ENCODE measurements at regions not wholly inside any gene's neighbourhood (a gene's known extent, or its start where the extent isn't known, plus 50 kb on each side); places are given as distances from the start of the nearest gene placed in this dataset.

DNA sequence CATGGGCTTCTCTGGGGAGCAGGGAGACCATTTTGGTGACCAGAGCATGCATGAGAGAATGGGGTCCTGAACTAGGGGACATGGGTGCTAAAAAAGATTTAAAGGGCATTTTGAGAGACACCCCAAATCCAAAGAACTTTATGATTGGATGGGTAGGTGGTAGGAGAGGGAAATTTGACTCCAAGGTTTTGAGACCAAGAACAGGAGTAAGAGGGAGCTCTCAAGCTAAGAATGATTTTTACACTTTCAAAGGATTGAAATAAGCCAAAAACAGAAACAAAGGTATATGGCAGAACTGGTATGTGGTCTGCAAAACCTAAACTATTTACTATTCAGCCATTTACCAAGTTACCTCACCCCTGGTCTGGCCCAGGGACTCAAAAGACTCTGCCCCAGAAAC, 318.2 kb upstream of the CLINT1 start:
- TF ChIP-seq, protein P1, sequence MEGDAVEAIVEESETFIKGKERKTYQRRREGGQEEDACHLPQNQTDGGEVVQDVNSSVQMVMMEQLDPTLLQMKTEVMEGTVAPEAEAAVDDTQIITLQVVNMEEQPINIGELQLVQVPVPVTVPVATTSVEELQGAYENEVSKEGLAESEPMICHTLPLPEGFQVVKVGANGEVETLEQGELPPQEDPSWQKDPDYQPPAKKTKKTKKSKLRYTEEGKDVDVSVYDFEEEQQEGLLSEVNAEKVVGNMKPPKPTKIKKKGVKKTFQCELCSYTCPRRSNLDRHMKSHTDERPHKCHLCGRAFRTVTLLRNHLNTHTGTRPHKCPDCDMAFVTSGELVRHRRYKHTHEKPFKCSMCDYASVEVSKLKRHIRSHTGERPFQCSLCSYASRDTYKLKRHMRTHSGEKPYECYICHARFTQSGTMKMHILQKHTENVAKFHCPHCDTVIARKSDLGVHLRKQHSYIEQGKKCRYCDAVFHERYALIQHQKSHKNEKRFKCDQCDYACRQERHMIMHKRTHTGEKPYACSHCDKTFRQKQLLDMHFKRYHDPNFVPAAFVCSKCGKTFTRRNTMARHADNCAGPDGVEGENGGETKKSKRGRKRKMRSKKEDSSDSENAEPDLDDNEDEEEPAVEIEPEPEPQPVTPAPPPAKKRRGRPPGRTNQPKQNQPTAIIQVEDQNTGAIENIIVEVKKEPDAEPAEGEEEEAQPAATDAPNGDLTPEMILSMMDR (conservative IDR thresholded peaks at IDR 0.05 in 1 of 2, IDR thresholded peaks at IDR 0.05 in 1 of 2; ENCODE audit: extremely low read depth in 1 of 2, insufficient read depth in 1 of 2, low read depth in 1 of 2, low read length in 2 of 2), result no peak
- TF ChIP-seq EZH2 (IDR thresholded peaks at IDR 0.05; ENCODE audit: borderline replicate concordance, low read length), result no peak
